AG04450 (cell line): ENCODE measurements at regions not wholly inside any gene's neighbourhood (a gene's known extent, or its start where the extent isn't known, plus 50 kb on each side); places are given as distances from the start of the nearest gene placed in this dataset.
A peak's percentile ranks its signal among the peaks of the same experiment; 100 is the strongest.

Experiments
- CTCF ChIA-PET: fragments of 300-600, 350-600 bp; formaldehyde crosslinking; extraction: SDS; loops from one replicate; lab custom pipeline; 2022; ENCODE audit warnings: antibody characterized with exemption, inconsistent platforms; lab: Charles Lee
- POLR2A ChIA-PET: fragments of 350-600 bp; formaldehyde crosslinking; extraction: SDS; loops from one replicate; lab custom pipeline; 2021; ENCODE audit warnings: antibody characterized with exemption, inconsistent platforms; lab: Yijun Ruan, JAX
- DNase-seq: peaks from one replicate; pipeline ENCODE4 v3.0.0-alpha.2; 2011; ENCODE audit warnings: low read depth, low spot score
- H3K27ac ChIP-seq: one replicate; pipeline ENCODE4 v1.5.1; 2012; ENCODE audit warnings: low read depth, low read length, control low read depth
- H3K27me3 ChIP-seq: one replicate; pipeline ENCODE4 v1.6.0; 2012; ENCODE audit warnings: low read length; ENCODE audit not compliant: control insufficient read depth, insufficient read depth
- H3K4me3 ChIP-seq: 2 replicates; pipeline ENCODE4 v1.5.1; 2011; ENCODE audit warnings: mild to moderate bottlenecking, low read depth, low read length, control low read depth
- H3K9me3 ChIP-seq: 2 replicates; pipeline ENCODE4 v1.5.1; 2012; ENCODE audit warnings: low read length; ENCODE audit not compliant: control insufficient read depth, insufficient read depth
- TF ChIP-seq, protein P1 (sequence below): IDR thresholded peaks from 2 replicates; pipeline ENCODE4 v1.5.1; 2011; ENCODE audit warnings: low read depth, low read length, control low read depth, inconsistent platforms

GRCh38 chr3:16112910-16113504, 61.5 kb upstream of the GALNT15 start:
- Histone ChIP-seq H3K4me3 (no peak overlapping the region), H3K27ac (peak overlapping the region; percentile 63), H3K9me3 (no peaks in the 10 kb centered on the region; the same call in none of the 2 replicates), H3K27me3 (no peaks in the 10 kb centered on the region)
- POLR2A ChIA-PET: interaction anchor here (0.6 kb wide), 1 partner anchor 467 kb away, joined by 3 read pairs; no protein-coding TSS in a partner anchor
- no peak for DNase-seq
- TF ChIP-seq, protein P1, sequence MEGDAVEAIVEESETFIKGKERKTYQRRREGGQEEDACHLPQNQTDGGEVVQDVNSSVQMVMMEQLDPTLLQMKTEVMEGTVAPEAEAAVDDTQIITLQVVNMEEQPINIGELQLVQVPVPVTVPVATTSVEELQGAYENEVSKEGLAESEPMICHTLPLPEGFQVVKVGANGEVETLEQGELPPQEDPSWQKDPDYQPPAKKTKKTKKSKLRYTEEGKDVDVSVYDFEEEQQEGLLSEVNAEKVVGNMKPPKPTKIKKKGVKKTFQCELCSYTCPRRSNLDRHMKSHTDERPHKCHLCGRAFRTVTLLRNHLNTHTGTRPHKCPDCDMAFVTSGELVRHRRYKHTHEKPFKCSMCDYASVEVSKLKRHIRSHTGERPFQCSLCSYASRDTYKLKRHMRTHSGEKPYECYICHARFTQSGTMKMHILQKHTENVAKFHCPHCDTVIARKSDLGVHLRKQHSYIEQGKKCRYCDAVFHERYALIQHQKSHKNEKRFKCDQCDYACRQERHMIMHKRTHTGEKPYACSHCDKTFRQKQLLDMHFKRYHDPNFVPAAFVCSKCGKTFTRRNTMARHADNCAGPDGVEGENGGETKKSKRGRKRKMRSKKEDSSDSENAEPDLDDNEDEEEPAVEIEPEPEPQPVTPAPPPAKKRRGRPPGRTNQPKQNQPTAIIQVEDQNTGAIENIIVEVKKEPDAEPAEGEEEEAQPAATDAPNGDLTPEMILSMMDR: no peak
- CTCF ChIA-PET: interaction anchor here (1.1 kb wide), 1 partner anchor 64 kb away, joined by 3 read pairs; no protein-coding TSS in a partner anchor

GRCh38 chr3:16113704-16114103, 60.8 kb upstream of the GALNT15 start:
- no peak for DNase-seq
- H3K27ac ChIP-seq: peak overlapping the region; percentile 63
- CTCF ChIA-PET: interaction anchor here (1.1 kb wide), 1 partner anchor 65 kb away, joined by 3 read pairs; no protein-coding TSS in a partner anchor
- POLR2A ChIA-PET: no interaction called here
- H3K4me3 ChIP-seq: no peak overlapping the region
- TF ChIP-seq, protein P1: no peak
- H3K27me3 ChIP-seq: no peaks in the 10 kb centered on the region
- H3K9me3 ChIP-seq: no peaks in the 10 kb centered on the region; the same call in none of the 2 replicates

DNA sequence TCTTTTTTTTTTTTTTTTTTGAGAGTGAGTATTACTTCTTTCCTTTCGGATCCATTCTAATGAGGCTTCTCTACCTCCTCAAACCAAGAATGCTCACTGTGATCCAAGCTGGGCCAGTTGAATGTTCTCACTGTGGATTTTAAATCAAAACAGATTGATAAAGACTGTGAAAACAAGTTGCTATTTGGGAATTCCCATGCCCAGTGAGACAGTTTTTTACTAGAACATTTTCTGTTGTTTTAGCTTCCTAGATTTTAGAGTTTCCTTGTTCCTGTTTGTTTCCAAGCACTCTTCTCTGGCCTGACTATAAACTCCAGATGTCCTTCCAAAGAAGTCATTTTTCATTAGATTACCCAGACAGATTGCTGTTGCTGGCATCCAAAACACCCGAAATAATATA, 60.1 kb upstream of the GALNT15 start:
- Histone ChIP-seq H3K9me3 (no peaks in the 10 kb centered on the region; the same call in none of the 2 replicates), H3K4me3 (no peak overlapping the region), H3K27ac (no peak overlapping the region), H3K27me3 (no peaks in the 10 kb centered on the region)
- ChIA-PET CTCF (no interaction called here), POLR2A (no interaction called here)
- DNase-seq: no peak
- TF ChIP-seq, protein P1: no peak

DNA sequence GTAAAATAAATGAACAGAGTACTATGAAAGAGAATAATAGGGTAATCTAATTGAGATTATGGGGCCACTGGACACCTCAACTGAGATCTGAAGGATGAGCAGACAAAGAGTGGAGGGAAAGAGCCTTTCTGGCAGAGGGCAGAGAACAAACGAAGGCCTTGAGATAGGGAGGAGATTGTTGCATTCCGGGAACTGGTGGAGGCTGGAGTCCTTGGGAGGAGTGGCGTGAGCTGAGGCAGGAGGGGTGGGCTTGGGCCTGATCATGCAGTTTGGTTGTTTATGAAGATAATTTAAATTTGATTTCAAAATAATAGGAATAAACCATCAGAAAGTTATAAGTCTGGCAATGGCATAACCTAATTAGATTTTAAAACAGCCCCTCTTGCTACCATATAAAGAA, 59.5 kb upstream of the GALNT15 start:
- ChIA-PET POLR2A (no interaction called here), CTCF (no interaction called here)
- no peak overlapping the region for H3K4me3 ChIP-seq
- TF ChIP-seq, protein P1: no peak
- DNase-seq: no peak
- peak overlapping the region; percentile 13 for H3K27ac ChIP-seq
- no peaks in the 10 kb centered on the region for H3K27me3 ChIP-seq
- H3K9me3 ChIP-seq: no peaks in the 10 kb centered on the region; the same call in none of the 2 replicates

- ChIA-PET POLR2A (interaction anchor here (0.7 kb wide), 1 partner anchor 15 kb away, joined by 8 read pairs; no protein-coding TSS in a partner anchor), CTCF (no interaction called here)
- Histone ChIP-seq H3K9me3 (no peaks in the 10 kb centered on the region; the same call in 1 of the 2 replicates), H3K27ac (no peak overlapping the region), H3K27me3 (no peaks in the 10 kb centered on the region), H3K4me3 (no peak overlapping the region)
- DNase-seq: no peak
- TF ChIP-seq, protein P1: no peak
These were observed 56.1 kb upstream of the GALNT15 start for GRCh38 chr3:16118396-16118795.
